K562 (cell line): ENCODE measurements at regions not wholly inside any gene's neighbourhood (a gene's known extent, or its start where the extent isn't known, plus 50 kb on each side); places are given as distances from the start of the nearest gene placed in this dataset.

ENCODE experiments used
- ATF3 ChIP-seq, 2 experiments: fragments of 450-650 bp in 1 of 2; sonication (generic) in 1 of 2; formaldehyde crosslinking in 1 of 2; IDR thresholded peaks in 1 of 2; conservative IDR thresholded peaks in 1 of 2; 2 replicates each; pipeline versions ENCODE4 v1.6.1 to v1.8.1; 2016 to 2023; ENCODE audit warnings: mild to moderate bottlenecking in 2 of 2, moderate library complexity in 2 of 2, inconsistent platforms in 1 of 2, missing genetic modification reagents in 1 of 2
- CTCF ChIP-seq, 3 experiments: IDR thresholded peaks in 2 of 3; conservative IDR thresholded peaks in 1 of 3; 2 replicates each; pipeline ENCODE4 v1.5.1; 2011 to 2012; ENCODE audit warnings: low read length in 3 of 3, mild to moderate bottlenecking in 3 of 3, control low read depth in 2 of 3, improper control_type of control experiment in 1 of 3, inconsistent platforms in 1 of 3, low read depth in 1 of 3, mixed read lengths in 1 of 3, moderate library complexity in 1 of 3; ENCODE audit not compliant: insufficient read depth in 2 of 3
- EZH2 ChIP-seq: IDR thresholded peaks from 2 replicates; pipeline ENCODE4 v1.6.1; 2012; ENCODE audit warnings: low read depth, mild to moderate bottlenecking, inconsistent platforms, low read length, borderline replicate concordance
- FOXA3 ChIP-seq, 2 experiments: fragments of 450-650 bp in 1 of 2; sonication (generic) in 1 of 2; formaldehyde crosslinking; IDR thresholded peaks in 1 of 2; conservative IDR thresholded peaks in 1 of 2; 2 replicates each; pipeline versions ENCODE4 v1.4.0 to v1.8.0; 2020 to 2022; ENCODE audit warnings: mild to moderate bottlenecking in 2 of 2, missing genetic modification reagents in 1 of 2
- KDM1A ChIP-seq, 2 experiments: fragments of 450-650 bp; IDR thresholded peaks; 2 replicates each; pipeline ENCODE4 v1.6.1; 2016; ENCODE audit warnings: mild to moderate bottlenecking in 2 of 2
- MAFK ChIP-seq: IDR thresholded peaks from 2 replicates; pipeline ENCODE4 v1.6.1; 2011; ENCODE audit warnings: low read length, improper control_type of control experiment
- NR3C1 ChIP-seq: sonication (generic); formaldehyde crosslinking; IDR thresholded peaks from 2 replicates; pipeline ENCODE4 v1.8.1; 2022; ENCODE audit warnings: missing genetic modification reagents
- NRF1 ChIP-seq, 2 experiments: fragments of 450-650 bp; IDR thresholded peaks in 1 of 2; conservative IDR thresholded peaks in 1 of 2; 2 replicates each; pipeline ENCODE4 v1.6.1; 2014; ENCODE audit warnings: mild to moderate bottlenecking in 2 of 2
- POU5F1 ChIP-seq: fragments of 150-350 bp; IDR thresholded peaks from 2 replicates; pipeline ENCODE4 v1.6.1; 2014; ENCODE audit warnings: borderline replicate concordance, low read length, low read depth, mild to moderate bottlenecking; ENCODE audit not compliant: partially characterized antibody
- SP1 ChIP-seq: sonication (generic); formaldehyde crosslinking; IDR thresholded peaks from 2 replicates; pipeline ENCODE4 v1.8.1; 2022; ENCODE audit warnings: mild to moderate bottlenecking, missing genetic modification reagents

- TF ChIP-seq MAFK (no peak), EZH2 (no peak), CTCF (IDR thresholded peaks at IDR 0.05 in 2 of 3, conservative IDR thresholded peaks at IDR 0.05 in 1 of 3; ENCODE audit: insufficient read depth in 2 of 3, low read depth in 1 of 3, low read length in 3 of 3) (no peak), SP1 (CRISPR knock-in tag) (no peak), FOXA3 (CRISPR knock-in tag; conservative IDR thresholded peaks at IDR 0.05 in 1 of 2, IDR thresholded peaks at IDR 0.05 in 1 of 2) (no peak), POU5F1 (no peak), KDM1A (IDR thresholded peaks at IDR 0.05) (no peak), NRF1 (conservative IDR thresholded peaks at IDR 0.05 in 1 of 2, IDR thresholded peaks at IDR 0.05 in 1 of 2) (no peak), NR3C1 (CRISPR knock-in tag) (no peak), ATF3 (IDR thresholded peaks at IDR 0.05) (no peak), ATF3 (CRISPR knock-in tag; conservative IDR thresholded peaks at IDR 0.05) (no peak)
Observed at GRCh38 chr12:4217091-4217490, 56.5 kb upstream of the CCND2 start.
